SJCRH30 (cell line): ENCODE measurements at regions not wholly inside any gene's neighbourhood (a gene's known extent, or its start where the extent isn't known, plus 50 kb on each side); places are given as distances from the start of the nearest gene placed in this dataset.
"Not testable (repeated sequence)": the region's sequence is repeated elsewhere in the genome, so short reads cannot be mapped to it uniquely, and the experiment has no call there.

Experiments used
- DNase-seq, 2 experiments: peaks; one replicate each; pipeline ENCODE4 v3.0.0-alpha.2; 2015 to 2020
- H3K27ac ChIP-seq: fragments of 250-450 bp; sonication (Bioruptor Pico); 2 replicates; pipeline ENCODE4 v1.5.1; 2020; ENCODE audit warnings: mild to moderate bottlenecking, moderate library complexity
- H3K27me3 ChIP-seq: fragments of 250-450 bp; sonication (Bioruptor Pico); 2 replicates; pipeline ENCODE4 v1.5.1; 2020; ENCODE audit warnings: mild to moderate bottlenecking, moderate library complexity
- H3K36me3 ChIP-seq: fragments of 250-450 bp; sonication (Bioruptor Pico); 2 replicates; pipeline ENCODE4 v1.5.1; 2020; ENCODE audit warnings: mild to moderate bottlenecking, moderate library complexity
- H3K4me1 ChIP-seq: fragments of 250-450 bp; sonication (Bioruptor Pico); 2 replicates; pipeline ENCODE4 v1.5.1; 2020; ENCODE audit warnings: mild to moderate bottlenecking, moderate library complexity
- H3K4me3 ChIP-seq: fragments of 250-450 bp; sonication (Bioruptor Pico); 2 replicates; pipeline ENCODE4 v1.5.1; 2020; ENCODE audit warnings: mild to moderate bottlenecking, moderate library complexity
- H3K9me3 ChIP-seq: fragments of 250-450 bp; sonication (Bioruptor Pico); replicated peaks from 2 replicates; pipeline ENCODE4 v1.5.1; 2020; ENCODE audit warnings: mild to moderate bottlenecking, moderate library complexity

- Histone ChIP-seq H3K9me3 (no peaks in the 10 kb centered on the region), H3K4me3 (no peak overlapping the region), H3K27me3 (no peaks in the 10 kb centered on the region), H3K4me1 (no peaks in the 10 kb centered on the region), H3K27ac (no peak overlapping the region), H3K36me3 (no peaks in the 10 kb centered on the region)
- DNase-seq = no peak
Measured at GRCh38 chr10:126758867-126759266, 88.4 kb upstream of the C10orf90 start.

DNA sequence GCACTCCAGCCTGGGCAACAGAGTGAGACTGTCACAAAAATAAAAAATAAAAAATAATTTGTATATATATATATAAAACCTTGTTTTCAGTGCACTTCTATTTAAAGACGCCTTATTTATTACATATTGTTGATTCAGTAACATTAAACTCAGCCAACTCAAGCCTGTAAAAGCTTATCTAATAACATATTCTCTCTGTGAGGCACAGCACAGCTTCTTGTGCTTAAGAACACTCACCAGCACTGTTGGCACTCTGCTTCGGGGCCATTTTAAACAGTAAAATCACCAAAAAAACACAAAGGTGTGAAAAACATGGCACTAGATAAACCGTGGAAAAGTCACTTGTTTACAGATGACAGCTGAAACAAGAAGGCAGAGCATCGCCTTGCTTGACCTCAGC, 89.0 kb upstream of the C10orf90 start:
- Histone ChIP-seq H3K27me3 (no peaks in the 10 kb centered on the region), H3K4me3 (no peak overlapping the region), H3K27ac (no peak overlapping the region), H3K4me1 (no peaks in the 10 kb centered on the region), H3K36me3 (no peaks in the 10 kb centered on the region), H3K9me3 (no peaks in the 10 kb centered on the region)
- no peak for DNase-seq

DNA sequence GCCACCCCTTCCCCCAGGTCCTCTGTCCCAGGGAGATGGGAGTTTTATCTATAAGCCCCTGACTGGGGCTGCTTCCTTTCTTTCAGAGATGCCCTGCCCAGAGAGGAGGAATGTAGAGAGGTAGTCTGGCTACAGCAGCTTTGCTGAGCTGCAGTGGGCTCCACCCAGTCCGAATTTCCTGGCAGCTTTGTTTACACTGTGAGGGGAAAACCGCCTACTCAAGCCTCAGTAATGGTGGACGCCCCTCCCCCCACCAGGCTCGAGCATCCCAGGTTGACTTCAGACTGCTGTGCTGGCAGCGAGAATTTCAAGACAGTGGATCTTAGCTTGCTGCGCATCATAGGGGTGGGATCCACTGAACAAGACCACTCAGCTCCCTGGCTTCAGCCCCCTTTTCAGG, 96.2 kb upstream of the C10orf90 start:
- not testable (repeated sequence) for H3K9me3 ChIP-seq, DNase-seq, H3K36me3 ChIP-seq, H3K4me1 ChIP-seq, H3K27me3 ChIP-seq, H3K4me3 ChIP-seq, H3K27ac ChIP-seq

GRCh38 chr10:126770809-126771208, 100.3 kb upstream of the C10orf90 start:
- Histone ChIP-seq H3K4me3 (no peak overlapping the region), H3K36me3 (no peaks in the 10 kb centered on the region), H3K9me3 (no peaks in the 10 kb centered on the region), H3K27ac (no peak overlapping the region), H3K27me3 (no peaks in the 10 kb centered on the region), H3K4me1 (no peaks in the 10 kb centered on the region)
- no peak for DNase-seq

- no peak overlapping the region for H3K4me3 ChIP-seq
- no peaks in the 10 kb centered on the region for H3K9me3 ChIP-seq
- no peaks in the 10 kb centered on the region for H3K4me1 ChIP-seq
- no peaks in the 10 kb centered on the region for H3K27me3 ChIP-seq
- H3K36me3 ChIP-seq = no peaks in the 10 kb centered on the region
- no peak for DNase-seq
- H3K27ac ChIP-seq = no peak overlapping the region
Measured at GRCh38 chr10:126776168-126776567, 105.7 kb upstream of the C10orf90 start.

- Histone ChIP-seq H3K9me3 (no peaks in the 10 kb centered on the region), H3K36me3 (no peaks in the 10 kb centered on the region), H3K27me3 (no peaks in the 10 kb centered on the region), H3K27ac (no peak overlapping the region), H3K4me3 (no peak overlapping the region), H3K4me1 (no peaks in the 10 kb centered on the region)
- DNase-seq = no peak
Measured at GRCh38 chr10:126777714-126778113, 107.2 kb upstream of the C10orf90 start.

- H3K4me1 ChIP-seq = no peaks in the 10 kb centered on the region
- no peaks in the 10 kb centered on the region for H3K36me3 ChIP-seq
- no peaks in the 10 kb centered on the region for H3K9me3 ChIP-seq
- no peaks in the 10 kb centered on the region for H3K27me3 ChIP-seq
- H3K27ac ChIP-seq = no peak overlapping the region
- DNase-seq = no peak
- H3K4me3 ChIP-seq = no peak overlapping the region
Measured at GRCh38 chr10:126781450-126782216, 111.1 kb upstream of the C10orf90 start.

DNA sequence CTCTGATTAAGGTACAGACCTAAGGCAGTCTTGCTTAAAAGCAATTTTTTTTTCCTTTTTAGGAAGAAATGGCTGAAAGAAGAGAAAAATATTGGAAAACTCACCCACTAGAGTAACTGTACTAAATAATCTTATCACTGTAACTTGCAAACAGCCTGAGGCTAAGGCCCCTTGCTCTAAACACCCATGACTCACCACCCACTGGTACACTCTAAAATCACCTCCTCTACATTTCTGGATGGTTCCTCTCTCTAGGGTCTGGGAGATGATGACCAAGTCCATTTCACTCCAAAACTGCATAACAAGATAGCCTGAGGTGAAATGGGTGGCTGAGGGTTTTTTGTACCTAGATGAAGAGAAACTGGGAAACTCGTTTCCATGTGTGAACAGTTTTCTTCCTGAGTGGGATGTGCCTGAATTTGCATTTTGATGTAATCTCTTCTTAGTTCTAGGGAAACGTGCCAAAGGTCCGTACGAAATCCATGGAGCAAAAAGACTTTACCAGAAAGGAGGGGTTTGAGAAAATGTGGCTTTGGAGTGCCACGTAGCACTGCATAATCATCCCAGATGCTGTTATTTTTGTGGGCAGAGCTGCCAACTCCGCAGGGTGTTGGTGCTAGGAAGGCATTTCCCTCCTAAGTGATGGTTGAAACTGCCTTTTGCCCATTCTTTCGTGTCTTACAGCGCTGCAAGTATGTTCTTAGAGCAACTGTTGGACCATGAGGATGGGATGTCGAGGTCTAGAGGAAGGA, 113.5 kb upstream of the C10orf90 start:
- H3K4me3 ChIP-seq = no peak overlapping the region
- DNase-seq = no peak
- H3K4me1 ChIP-seq = no peaks in the 10 kb centered on the region
- no peaks in the 10 kb centered on the region for H3K9me3 ChIP-seq
- no peaks in the 10 kb centered on the region for H3K27me3 ChIP-seq
- no peak overlapping the region for H3K27ac ChIP-seq
- H3K36me3 ChIP-seq = no peaks in the 10 kb centered on the region

GRCh38 chr10:126787201-126787600, 116.7 kb upstream of the C10orf90 start:
- DNase-seq = no peak
- Histone ChIP-seq H3K27ac (no peak overlapping the region), H3K36me3 (no peaks in the 10 kb centered on the region), H3K9me3 (no peaks in the 10 kb centered on the region), H3K27me3 (no peaks in the 10 kb centered on the region), H3K4me1 (no peaks in the 10 kb centered on the region), H3K4me3 (no peak overlapping the region)

DNA sequence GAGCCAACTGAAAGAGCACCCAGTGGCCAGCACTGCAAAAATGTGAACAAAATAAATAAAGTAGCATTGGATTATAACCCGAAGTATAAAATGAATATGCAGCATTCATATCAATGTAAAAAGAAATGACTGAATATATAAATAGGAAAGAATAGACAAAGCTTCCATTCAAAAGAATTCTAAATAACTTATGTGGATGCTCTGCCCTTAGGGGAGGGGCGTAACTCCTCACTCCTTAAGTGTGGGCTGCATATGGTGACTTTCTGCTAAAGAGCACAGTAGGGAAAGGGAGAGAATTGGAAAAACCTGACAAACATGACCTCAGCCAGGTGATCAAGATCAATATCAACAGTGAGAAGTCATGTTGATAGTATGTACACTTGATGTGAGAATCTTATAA, 109.9 kb upstream of the DOCK1 start:
- H3K4me1 ChIP-seq = no peaks in the 10 kb centered on the region
- H3K27me3 ChIP-seq = no peaks in the 10 kb centered on the region

DNA sequence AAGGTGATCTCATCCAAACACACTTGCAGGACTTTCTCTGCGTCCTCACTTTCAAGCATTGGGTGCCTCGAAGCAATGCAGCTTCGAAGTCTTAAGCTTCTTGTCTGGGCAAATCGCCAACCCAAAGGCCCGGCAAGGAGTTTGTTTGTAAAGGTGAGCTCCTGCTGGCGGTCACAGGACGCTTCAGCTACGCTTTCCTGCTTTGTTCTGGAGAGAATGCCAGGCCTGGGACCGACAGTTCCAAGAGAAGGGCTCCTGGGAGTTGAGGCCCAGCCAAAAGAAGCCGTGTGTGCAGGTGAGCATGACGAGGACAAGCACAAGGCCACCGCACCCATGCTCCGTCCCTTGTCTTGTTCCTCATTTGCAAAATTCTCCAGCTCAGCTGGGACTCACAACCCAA, 106.6 kb upstream of the DOCK1 start:
- no peaks in the 10 kb centered on the region for H3K4me1 ChIP-seq
- H3K36me3 ChIP-seq = no peaks in the 10 kb centered on the region
- no peaks in the 10 kb centered on the region for H3K27me3 ChIP-seq
- no peak overlapping the region for H3K27ac ChIP-seq
- DNase-seq = no peak
- no peak overlapping the region for H3K4me3 ChIP-seq
- no peaks in the 10 kb centered on the region for H3K9me3 ChIP-seq

More for the DNA sequence above, 109.9 kb upstream of the DOCK1 start:
- DNase-seq = no peak
- H3K9me3 ChIP-seq = no peaks in the 10 kb centered on the region
- no peak overlapping the region for H3K4me3 ChIP-seq
- no peak overlapping the region for H3K27ac ChIP-seq
- no peaks in the 10 kb centered on the region for H3K36me3 ChIP-seq

GRCh38 chr10:126803394-126803793, 101.8 kb upstream of the DOCK1 start:
- H3K27ac ChIP-seq = no peak overlapping the region
- no peaks in the 10 kb centered on the region for H3K4me1 ChIP-seq
- no peaks in the 10 kb centered on the region for H3K9me3 ChIP-seq
- no peaks in the 10 kb centered on the region for H3K27me3 ChIP-seq
- no peak overlapping the region for H3K4me3 ChIP-seq
- no peak for DNase-seq
- H3K36me3 ChIP-seq = no peaks in the 10 kb centered on the region

- H3K4me1 ChIP-seq = no peaks in the 10 kb centered on the region
- no peak overlapping the region for H3K27ac ChIP-seq
- no peak for DNase-seq
- no peak overlapping the region for H3K4me3 ChIP-seq
- no peaks in the 10 kb centered on the region for H3K9me3 ChIP-seq
- no peaks in the 10 kb centered on the region for H3K36me3 ChIP-seq
- no peaks in the 10 kb centered on the region for H3K27me3 ChIP-seq
Measured at GRCh38 chr10:126804396-126804795, 100.8 kb upstream of the DOCK1 start.

DNA sequence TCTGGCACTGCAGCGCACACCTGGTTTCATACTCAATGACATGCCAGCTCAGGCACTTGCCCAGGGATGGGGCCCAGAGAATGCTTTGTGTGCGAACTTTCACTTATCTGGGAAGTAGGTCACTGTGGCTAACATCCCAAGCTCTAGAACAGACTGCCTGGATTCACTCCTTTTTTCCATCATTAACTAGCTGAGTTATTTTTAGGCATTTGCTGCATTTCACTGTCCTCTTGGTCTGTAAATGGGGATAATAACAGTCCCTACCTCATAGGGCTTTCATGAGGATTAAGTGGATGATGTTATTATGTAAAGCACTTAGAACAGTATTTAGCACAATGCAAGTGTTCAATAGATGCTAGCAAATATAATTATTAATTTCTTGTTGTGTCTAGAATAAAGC, 98.7 kb upstream of the DOCK1 start:
- no peak overlapping the region for H3K27ac ChIP-seq
- DNase-seq = no peak
- no peaks in the 10 kb centered on the region for H3K36me3 ChIP-seq
- H3K4me1 ChIP-seq = no peaks in the 10 kb centered on the region
- H3K27me3 ChIP-seq = no peaks in the 10 kb centered on the region
- H3K9me3 ChIP-seq = no peaks in the 10 kb centered on the region
- no peak overlapping the region for H3K4me3 ChIP-seq

DNA sequence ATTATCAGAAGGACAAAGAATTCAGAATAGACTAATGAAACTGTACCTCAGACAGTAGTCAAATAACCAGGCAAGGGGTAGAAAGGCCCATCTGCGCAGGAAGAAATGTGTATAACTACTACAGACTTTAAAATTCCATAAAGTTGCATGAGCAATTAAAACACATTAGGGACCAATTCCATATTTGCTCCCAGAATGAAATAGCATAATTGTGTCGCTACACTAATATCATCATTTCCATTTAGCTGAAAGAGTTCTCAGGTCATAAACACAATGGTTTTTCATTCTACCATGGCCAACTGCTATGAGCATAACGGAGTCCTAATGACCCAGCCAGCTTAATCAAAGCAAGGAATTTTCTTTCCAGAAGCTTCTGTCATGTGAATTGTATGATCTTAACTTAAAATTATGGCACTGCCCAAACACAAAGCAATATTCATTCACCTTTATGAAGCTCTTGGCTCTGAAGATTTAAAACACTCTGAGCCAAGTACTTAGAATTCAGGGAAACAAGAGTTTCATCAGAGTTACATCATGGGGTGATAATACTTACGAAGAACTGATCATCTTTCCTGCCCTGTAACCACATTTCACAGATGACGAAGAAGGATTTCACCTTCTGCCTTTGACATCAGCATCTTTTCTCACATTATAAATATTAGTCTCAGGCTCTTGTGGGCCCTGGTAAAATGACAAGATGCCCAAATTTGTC, 98.1 kb upstream of the DOCK1 start:
- H3K9me3 ChIP-seq = no peaks in the 10 kb centered on the region

More for the DNA sequence above, 98.1 kb upstream of the DOCK1 start:
- Histone ChIP-seq H3K4me3 (no peak overlapping the region), H3K36me3 (no peaks in the 10 kb centered on the region), H3K27ac (no peak overlapping the region), H3K27me3 (no peaks in the 10 kb centered on the region), H3K4me1 (no peaks in the 10 kb centered on the region)
- no peak for DNase-seq
